ENCODE measurements at regions not wholly inside any gene's neighbourhood (a gene's known extent, or its start where the extent isn't known, plus 50 kb on each side); places are given as distances from the start of the nearest gene placed in this dataset.

DNA sequence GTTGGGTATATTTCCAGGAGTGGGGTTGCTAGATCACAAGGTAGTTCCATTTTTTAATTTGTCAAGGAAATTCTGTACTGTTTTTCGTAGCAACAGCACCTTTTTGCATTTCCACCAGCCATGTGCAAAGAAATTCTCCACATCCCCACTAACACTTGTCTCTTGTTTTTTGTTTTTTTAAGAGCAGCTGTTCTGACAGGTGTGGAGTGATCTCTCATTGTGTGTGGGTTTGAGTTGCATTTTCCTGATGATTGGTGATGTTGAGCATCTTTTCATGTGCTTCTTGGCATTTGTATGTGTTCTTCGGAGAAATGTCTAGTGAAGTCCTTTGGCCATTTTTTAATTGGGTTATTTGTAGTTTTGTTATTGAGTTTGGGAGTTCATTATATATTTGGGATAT lies 80.3 kb upstream of the PUDP start:
- TF ChIP-seq, protein P1, sequence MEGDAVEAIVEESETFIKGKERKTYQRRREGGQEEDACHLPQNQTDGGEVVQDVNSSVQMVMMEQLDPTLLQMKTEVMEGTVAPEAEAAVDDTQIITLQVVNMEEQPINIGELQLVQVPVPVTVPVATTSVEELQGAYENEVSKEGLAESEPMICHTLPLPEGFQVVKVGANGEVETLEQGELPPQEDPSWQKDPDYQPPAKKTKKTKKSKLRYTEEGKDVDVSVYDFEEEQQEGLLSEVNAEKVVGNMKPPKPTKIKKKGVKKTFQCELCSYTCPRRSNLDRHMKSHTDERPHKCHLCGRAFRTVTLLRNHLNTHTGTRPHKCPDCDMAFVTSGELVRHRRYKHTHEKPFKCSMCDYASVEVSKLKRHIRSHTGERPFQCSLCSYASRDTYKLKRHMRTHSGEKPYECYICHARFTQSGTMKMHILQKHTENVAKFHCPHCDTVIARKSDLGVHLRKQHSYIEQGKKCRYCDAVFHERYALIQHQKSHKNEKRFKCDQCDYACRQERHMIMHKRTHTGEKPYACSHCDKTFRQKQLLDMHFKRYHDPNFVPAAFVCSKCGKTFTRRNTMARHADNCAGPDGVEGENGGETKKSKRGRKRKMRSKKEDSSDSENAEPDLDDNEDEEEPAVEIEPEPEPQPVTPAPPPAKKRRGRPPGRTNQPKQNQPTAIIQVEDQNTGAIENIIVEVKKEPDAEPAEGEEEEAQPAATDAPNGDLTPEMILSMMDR (IDR thresholded peaks at IDR 0.05) = no peak
- peaks cover 5% of the 10 kb centered on the region for H3K9me3 Mint-ChIP-seq (ENCODE audit: unreplicated experiment)
- H3K4me3 Mint-ChIP-seq (ENCODE audit: unreplicated experiment) = no peak overlapping the region
- DNase-seq (ENCODE audit: extremely low spot score, unreplicated experiment) = no peak
- no peaks in the 10 kb centered on the region for H3K36me3 Mint-ChIP-seq (ENCODE audit: unreplicated experiment)
- no peaks in the 10 kb centered on the region for H3K27me3 Mint-ChIP-seq (ENCODE audit: unreplicated experiment)
- H3K4me1 Mint-ChIP-seq (ENCODE audit: unreplicated experiment) = no peaks in the 10 kb centered on the region
- no peak overlapping the region for H3K27ac Mint-ChIP-seq (ENCODE audit: unreplicated experiment)

DNA sequence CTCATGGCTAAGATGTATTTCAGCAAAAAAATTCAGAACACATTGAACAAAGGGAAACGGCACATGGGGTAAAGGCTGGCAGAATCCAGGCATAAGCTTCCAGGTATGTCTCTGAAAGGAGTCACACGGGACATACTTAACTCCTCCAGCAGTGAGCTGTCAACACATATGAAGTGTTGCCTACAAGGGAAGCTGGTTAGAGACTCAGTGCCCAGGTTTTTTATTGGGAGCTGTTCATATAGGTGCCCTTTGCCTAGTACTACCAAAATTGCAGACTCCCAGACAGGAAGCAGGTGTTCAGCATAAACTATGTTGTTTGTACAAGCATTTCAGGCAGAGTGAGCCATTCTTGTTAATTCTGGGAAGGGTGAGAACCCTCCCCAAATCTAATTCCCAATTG lies 77.4 kb upstream of the PUDP start:
- TF ChIP-seq, protein P1 (IDR thresholded peaks at IDR 0.05) = no peak
- Mint-ChIP-seq H3K27me3 (ENCODE audit: unreplicated experiment) (no peaks in the 10 kb centered on the region), H3K36me3 (ENCODE audit: unreplicated experiment) (peaks cover 2% of the 10 kb centered on the region), H3K4me1 (ENCODE audit: unreplicated experiment) (no peaks in the 10 kb centered on the region), H3K4me3 (ENCODE audit: unreplicated experiment) (no peak overlapping the region), H3K9me3 (ENCODE audit: unreplicated experiment) (peaks cover 5% of the 10 kb centered on the region), H3K27ac (ENCODE audit: unreplicated experiment) (no peak overlapping the region)
- no peak for DNase-seq (ENCODE audit: extremely low spot score, unreplicated experiment)

DNA sequence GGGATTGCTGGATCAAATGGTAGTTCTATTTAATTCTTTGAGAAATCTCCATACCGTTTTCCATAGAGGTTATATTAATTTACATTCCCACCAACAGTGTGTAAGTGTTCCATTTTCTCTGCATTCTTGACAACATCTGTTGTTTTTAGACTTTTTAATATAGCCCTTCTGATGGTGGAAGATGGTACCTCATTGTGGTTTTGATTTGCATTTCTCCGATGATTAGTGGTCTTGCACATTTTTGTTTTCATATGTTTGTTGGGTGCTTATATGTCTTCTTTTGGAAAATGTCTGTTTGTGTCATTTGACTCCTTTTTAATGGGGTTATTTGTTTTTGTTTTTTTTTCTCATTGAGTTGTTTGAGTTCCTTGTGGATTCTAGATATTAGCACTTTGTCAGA lies 75.3 kb upstream of the PUDP start:
- Mint-ChIP-seq H3K36me3 (ENCODE audit: unreplicated experiment) (peaks cover 2% of the 10 kb centered on the region), H3K4me1 (ENCODE audit: unreplicated experiment) (no peaks in the 10 kb centered on the region), H3K9me3 (ENCODE audit: unreplicated experiment) (peaks cover 5% of the 10 kb centered on the region), H3K4me3 (ENCODE audit: unreplicated experiment) (no peak overlapping the region), H3K27me3 (ENCODE audit: unreplicated experiment) (no peaks in the 10 kb centered on the region), H3K27ac (ENCODE audit: unreplicated experiment) (no peak overlapping the region)
- TF ChIP-seq, protein P1 (IDR thresholded peaks at IDR 0.05) = no peak
- DNase-seq (ENCODE audit: extremely low spot score, unreplicated experiment) = no peak

DNA sequence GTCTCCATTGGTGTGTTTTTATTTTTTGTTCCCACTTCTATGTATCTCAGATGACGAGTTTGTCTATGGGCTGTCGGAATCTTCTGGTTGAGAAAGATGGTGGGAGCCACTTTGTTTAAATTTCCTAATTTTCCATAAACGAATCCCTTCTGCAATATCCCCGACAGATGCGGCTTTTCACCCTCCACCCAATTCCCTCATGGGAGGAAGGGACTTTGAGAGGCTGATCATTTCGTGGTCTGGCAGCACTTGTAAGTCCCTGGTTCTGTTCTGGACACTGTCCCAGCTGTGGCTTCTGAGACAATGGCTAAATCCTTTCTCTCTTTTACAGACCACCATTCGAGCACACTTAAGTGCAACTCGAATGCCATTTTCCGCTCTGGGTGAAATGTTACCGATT lies 72.2 kb upstream of the PUDP start:
- Mint-ChIP-seq H3K9me3 (ENCODE audit: unreplicated experiment) (peaks cover 5% of the 10 kb centered on the region), H3K4me1 (ENCODE audit: unreplicated experiment) (no peaks in the 10 kb centered on the region), H3K27me3 (ENCODE audit: unreplicated experiment) (no peaks in the 10 kb centered on the region), H3K4me3 (ENCODE audit: unreplicated experiment) (no peak overlapping the region), H3K27ac (ENCODE audit: unreplicated experiment) (no peak overlapping the region), H3K36me3 (ENCODE audit: unreplicated experiment) (peaks cover 2% of the 10 kb centered on the region)
- DNase-seq (ENCODE audit: extremely low spot score, unreplicated experiment) = no peak
- TF ChIP-seq, protein P1 (IDR thresholded peaks at IDR 0.05) = no peak

DNA sequence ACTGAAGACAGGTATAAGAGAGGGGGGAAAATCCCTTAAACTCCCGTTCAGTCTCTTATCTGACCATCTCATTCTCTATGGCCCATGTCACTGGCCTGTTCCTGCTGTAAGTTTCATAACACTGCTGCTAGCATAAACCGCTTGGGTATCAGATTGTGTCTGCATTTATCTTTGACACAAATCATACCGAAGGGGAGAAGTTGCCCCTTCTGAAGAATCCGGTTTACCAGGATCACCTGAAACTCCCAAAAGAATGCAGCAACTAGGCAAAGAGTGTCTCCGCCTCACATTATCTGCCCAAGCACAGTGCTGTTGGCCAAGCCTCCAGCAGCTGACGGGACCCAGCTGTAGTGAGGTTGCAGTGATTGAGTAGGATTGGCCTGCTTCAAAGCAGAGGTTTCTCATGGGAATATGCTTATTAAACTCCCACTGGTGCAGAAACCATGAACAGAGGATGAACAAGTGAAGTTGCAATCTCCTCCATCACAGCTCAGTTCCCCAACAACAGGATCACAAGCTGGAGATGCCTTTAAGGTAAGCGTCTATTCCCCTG lies 71.3 kb upstream of the PUDP start:
- DNase-seq (ENCODE audit: extremely low spot score, unreplicated experiment) = no peak
- Mint-ChIP-seq H3K9me3 (ENCODE audit: unreplicated experiment) (peaks cover 5% of the 10 kb centered on the region), H3K27me3 (ENCODE audit: unreplicated experiment) (no peaks in the 10 kb centered on the region), H3K4me3 (ENCODE audit: unreplicated experiment) (no peak overlapping the region), H3K36me3 (ENCODE audit: unreplicated experiment) (peaks cover 2% of the 10 kb centered on the region), H3K4me1 (ENCODE audit: unreplicated experiment) (no peaks in the 10 kb centered on the region), H3K27ac (ENCODE audit: unreplicated experiment) (no peak overlapping the region)
- TF ChIP-seq, protein P1 (IDR thresholded peaks at IDR 0.05) = no peak
